GM10266 (cell line): ENCODE measurements at regions not wholly inside any gene's neighbourhood (a gene's known extent, or its start where the extent isn't known, plus 50 kb on each side); places are given as distances from the start of the nearest gene placed in this dataset.

Experiments
- DNase-seq: peaks from one replicate; pipeline ENCODE4 v3.0.0; 2012; ENCODE audit errors: extremely low spot score
- CTCF ChIP-seq: IDR thresholded peaks from 2 replicates; pipeline ENCODE4 v1.5.1; 2012; ENCODE audit warnings: mild to moderate bottlenecking, low read depth; ENCODE audit not compliant: control insufficient read depth, insufficient read depth; ENCODE audit errors: missing control alignments

GRCh38 chr5:167973126-167973525, 318.3 kb upstream of the WWC1 start:
- no peak for TF ChIP-seq CTCF
- DNase-seq, result no peak

DNA sequence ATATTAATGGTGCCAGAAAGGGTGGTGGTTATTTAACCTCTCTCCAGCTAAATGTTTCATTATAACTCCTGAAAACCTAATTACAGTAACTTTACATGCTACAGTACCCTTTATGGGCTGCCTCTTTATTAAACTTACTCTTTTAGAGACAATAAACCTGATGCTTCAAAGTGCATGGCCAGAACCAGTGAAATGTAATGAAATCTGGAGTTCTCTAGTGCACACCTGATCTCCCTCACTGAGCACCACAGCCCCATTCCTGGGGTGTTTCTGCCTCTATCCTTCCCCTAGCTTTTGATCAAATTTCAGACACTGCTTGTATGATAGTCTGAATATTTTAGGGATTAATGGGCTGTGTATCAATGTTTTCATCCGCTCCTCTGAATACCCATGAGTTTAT, 306.5 kb upstream of the WWC1 start:
- DNase-seq, result no peak
- TF ChIP-seq CTCF, result no peak

DNA sequence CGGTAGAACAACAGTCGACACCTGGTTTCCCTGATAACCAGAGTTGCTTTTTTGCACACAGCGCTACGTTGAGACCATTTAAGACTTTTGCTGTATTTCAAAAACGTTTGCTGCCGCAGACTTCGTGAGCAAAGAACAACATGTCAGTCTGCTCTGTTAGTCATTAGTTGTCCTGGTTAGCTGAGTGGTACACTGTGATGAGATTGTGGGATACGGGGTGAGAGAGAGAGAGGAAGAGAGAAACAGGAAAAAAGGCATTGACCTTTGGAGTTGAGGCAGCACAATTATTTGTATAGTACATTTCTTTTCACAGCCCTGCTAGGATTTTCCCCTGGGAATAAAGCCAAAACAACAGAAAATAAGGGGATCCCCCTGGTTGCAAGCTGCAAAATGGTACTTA, 306.1 kb upstream of the WWC1 start:
- no peak for DNase-seq
- TF ChIP-seq CTCF, result no peak

- no peak for DNase-seq
- no peak for TF ChIP-seq CTCF
Observed at GRCh38 chr5:167987490-167988280, 303.8 kb upstream of the WWC1 start.

DNA sequence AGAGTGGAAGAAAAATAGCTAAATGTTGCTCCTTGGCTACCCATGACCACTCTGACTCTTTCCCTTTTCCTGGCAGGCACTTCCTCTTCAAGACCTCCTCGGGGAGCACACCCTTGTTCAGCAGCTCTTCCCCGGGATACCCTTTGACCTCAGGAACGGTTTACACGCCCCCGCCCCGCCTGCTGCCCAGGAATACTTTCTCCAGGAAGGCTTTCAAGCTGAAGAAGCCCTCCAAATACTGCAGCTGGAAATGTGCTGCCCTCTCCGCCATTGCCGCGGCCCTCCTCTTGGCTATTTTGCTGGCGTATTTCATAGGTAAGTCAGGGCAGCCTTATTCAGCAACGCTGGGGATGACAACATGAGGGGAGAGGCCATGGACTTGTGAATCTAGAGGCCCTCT, 298.6 kb upstream of the WWC1 start:
- no peak for DNase-seq
- TF ChIP-seq CTCF, result no peak

- TF ChIP-seq CTCF, result no peak
- DNase-seq, result no peak
Observed at GRCh38 chr5:167993771-167994170, 297.7 kb upstream of the WWC1 start.

DNA sequence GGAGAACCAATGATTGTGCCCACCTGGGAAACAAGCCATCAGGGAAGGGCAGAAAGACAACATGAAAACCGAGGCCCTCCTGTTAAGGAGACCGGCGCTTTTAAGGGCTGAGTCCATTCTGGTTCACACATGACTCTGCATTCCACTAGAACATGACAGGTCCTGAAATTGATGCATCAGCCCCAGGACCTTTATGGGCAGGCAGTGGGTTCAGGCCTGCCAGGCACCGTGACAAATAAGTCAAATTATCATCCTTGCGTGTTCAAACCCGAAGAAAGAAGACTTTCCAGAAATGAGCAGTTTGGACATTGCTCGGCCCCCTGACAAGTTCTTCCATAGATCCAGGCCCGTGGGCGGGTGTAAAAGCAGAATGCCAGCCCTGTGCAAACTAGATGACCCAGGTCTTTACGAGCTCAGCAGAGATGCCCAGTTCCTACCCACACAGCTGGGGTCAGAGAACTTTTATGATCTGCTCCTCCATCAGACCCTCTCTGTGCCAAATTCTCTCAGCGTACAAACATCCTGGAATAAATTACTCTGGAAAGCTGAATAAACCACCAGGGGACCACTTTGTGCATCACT, 295.5 kb upstream of the WWC1 start:
- DNase-seq, result no peak
- TF ChIP-seq CTCF, result no peak
